CD4-positive, alpha-beta T cell treated with Interferon gamma for 1 hour (primary cell): ENCODE measurements at regions not wholly inside any gene's neighbourhood (a gene's known extent, or its start where the extent isn't known, plus 50 kb on each side); places are given as distances from the start of the nearest gene placed in this dataset.
"Not testable (repeated sequence)": the region's sequence is repeated elsewhere in the genome, so short reads cannot be mapped to it uniquely, and the experiment has no call there.

Source experiments
- DNase-seq: peaks from one replicate; pipeline ENCODE4 v3.0.0-alpha.2; 2020

DNA sequence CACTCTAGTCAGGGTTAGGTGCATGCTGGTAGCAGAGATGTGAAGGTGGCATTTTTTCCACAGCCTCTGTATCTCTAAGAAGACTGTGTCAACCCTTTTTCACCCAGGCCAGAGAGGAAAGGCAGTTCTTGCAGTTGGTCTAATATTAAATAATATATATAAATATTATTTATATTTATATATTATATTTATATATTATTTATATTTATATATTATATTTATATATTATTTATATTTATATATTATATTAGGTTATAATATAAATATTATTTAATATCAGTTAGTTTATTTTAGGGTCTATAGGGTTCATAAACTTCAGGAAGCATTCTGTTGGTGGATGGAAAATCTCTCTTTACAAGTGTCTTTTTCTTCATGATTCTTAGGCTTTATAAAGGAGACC lies 218.6 kb upstream of the DMRTA1 start:
- no peak for DNase-seq

DNA sequence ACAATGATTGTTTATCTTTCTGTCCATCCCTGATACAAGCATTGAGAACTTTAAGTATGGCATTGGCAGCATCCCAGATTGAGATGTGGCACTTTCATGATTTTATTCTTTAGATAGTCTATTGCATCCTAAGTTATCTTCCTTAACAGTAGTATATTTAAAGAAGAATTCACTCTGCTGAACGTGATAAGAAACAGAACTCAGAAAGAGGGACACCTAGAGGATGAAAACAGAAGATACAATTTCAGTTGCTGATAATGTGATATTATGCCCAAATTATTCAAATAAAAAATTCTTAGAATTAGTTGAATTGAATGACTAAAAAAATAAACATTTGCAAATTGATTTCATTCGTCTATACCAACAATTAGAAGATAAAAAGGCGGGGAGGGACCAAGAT lies 218.1 kb upstream of the DMRTA1 start:
- DNase-seq, result no peak

- no peak for DNase-seq
Measured at GRCh38 chr9:22229069-22229468, 217.6 kb upstream of the DMRTA1 start.

DNA sequence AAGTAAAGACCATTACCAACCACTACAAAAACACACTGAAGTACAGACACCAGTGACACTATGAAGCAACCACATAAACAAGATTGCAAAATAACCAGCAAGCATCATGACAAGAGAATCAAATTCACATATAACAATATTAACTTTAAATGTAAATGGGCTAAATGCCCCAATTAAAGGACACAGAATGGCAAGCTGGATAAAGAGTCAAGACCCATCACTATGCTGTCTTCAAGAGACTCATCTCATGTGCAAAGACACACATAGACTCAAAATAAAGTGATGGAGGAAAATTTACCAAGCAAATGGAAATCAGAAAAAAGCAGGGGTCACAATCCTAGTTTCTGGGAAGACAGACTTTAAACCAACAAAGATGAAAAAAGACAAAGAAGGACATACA lies 215.3 kb upstream of the DMRTA1 start:
- DNase-seq, result not testable (repeated sequence)

DNA sequence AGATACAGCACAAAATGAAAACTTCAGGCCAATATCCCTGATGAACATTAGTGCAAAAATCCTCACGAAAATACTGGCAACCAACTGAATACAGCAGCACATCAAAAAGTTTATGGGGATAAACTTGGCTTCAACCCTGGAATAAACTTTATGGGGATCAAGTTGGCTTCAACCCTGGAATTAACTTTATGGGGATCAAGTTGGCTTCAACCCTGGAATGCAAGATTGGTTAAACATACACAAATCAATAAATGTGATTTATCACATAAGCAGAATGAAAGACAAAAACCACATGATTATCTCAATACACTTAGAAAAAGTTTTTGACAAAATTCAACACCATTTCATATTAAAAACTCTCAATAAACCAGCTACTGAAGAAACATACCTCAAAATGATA lies 213.7 kb upstream of the DMRTA1 start:
- no peak for DNase-seq

DNA sequence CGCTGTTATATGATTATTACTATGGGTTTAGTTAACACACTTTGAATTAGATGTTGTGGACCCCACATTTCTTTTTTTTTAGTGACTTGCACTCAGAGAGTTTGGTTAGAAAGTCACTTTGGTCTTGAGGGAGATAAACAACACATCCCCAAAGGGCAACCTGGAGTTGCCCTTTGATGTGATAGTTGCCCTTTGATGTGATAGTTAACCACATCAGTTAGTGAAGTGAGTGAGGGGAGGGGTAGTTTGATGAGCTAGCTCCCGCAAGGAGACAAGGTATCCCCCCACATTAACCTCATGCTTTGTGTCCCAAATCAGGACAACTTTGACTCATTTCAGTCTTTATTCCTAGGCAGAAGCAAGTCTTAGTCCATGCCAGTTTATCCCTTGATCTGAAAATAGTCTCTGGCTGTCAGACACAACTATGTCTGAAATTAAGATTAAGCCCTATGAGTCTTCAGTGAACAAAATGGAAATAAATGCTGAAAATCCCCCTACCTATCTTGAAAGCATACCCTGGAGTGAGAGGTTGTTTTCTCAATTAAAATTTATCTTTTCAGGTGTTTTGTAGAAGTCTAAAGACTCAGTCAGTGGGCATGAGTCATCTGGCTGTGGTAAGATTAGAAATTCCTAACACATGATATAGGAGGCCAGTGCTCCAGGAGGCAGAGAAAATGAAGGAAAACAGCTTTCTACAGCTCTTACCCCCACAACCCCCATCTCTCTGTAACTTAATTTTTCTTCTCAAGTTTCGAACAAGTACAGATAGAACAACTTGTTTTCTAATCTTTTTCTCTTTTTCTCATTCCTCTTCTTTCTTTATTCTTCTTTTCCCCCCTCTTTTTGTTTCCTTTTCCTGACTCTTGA lies 208.9 kb upstream of the DMRTA1 start:
- no peak for DNase-seq

DNA sequence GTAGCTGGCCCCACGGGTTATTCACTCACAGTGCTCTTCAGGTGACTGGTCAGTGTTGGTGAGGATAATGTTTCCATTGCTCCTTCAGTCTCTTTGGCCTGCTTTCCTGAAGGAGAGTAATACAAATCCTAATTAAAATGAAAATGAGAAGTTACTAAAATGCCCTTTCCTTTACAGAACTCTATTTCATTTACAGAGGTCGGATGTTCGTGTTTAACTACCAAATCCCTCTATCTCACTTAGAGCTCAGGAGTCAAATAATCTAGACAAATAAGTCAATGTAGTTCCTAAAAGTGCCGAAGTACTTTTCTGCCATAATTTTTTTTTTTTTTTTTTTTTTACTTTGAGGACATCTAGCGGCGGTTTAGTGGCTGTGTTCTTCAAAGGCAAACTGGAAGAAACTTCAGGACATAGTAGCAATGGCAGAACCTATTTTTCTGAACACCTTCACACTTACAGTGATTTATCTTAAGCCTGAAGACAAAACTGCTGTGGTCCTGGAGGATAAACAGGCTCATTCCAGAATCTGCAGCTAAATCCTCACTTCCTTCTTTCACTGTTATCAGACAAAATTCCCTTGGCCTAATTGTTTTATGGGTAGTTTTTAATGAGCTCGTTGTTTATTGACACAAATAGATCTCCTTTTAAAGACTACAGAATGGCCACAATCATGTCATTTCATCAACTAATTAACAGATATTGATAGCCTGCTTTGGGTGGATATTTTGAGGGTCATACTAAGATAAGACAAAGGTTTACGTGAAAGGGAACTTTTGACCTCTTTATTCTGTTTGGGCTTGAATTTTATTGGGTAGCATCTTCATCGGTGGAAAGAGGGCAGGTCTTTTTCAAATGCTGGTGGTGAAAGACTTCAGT lies 207.6 kb upstream of the DMRTA1 start:
- DNase-seq, result no peak

- no peak for DNase-seq
Measured at GRCh38 chr9:22240619-22241018, 206.0 kb upstream of the DMRTA1 start.

DNA sequence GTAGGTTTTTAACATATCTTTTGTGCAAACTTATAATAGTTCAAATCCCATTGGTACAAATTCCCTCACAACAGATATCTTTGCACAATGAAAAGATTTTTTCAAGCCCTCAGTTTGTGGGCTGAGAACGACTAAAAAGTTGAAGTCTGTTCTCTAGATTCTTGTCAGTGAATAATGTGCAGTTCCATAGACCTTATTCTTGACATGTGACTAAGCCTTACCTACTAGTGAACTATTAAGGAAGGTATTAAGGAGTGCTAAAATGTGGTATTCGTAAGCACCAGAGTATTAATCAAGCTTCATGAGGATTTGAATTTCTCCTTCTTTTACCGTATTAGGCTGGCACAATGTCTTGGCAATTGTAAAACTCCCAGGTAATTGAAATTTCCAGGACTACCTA lies 205.6 kb upstream of the DMRTA1 start:
- no peak for DNase-seq

DNA sequence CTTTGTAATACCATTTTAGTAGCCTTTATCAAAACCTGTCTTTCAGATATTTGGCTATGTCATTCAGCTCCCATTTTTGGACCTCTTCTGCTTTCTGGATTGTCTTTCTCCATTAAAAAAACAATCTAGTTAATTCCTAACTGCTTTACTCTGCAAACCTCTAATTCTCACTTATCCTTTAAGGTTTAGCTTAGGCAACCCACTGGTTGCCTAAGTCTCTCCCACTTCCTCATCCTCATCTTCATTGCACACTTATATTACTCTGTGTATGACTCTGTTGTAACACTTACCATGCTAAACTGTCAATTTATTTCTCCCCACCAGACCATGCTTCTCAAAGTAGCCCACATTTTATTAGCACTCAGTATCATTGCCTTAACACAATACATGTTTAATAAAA lies 205.0 kb upstream of the DMRTA1 start:
- no peak for DNase-seq

GRCh38 chr9:22244139-22245011 lies 202.2 kb upstream of the DMRTA1 start:
- DNase-seq, result peak; percentile 7

GRCh38 chr9:22255337-22255736 lies 191.3 kb upstream of the DMRTA1 start:
- no peak for DNase-seq

GRCh38 chr9:22256381-22256780 lies 190.2 kb upstream of the DMRTA1 start:
- DNase-seq, result no peak

DNA sequence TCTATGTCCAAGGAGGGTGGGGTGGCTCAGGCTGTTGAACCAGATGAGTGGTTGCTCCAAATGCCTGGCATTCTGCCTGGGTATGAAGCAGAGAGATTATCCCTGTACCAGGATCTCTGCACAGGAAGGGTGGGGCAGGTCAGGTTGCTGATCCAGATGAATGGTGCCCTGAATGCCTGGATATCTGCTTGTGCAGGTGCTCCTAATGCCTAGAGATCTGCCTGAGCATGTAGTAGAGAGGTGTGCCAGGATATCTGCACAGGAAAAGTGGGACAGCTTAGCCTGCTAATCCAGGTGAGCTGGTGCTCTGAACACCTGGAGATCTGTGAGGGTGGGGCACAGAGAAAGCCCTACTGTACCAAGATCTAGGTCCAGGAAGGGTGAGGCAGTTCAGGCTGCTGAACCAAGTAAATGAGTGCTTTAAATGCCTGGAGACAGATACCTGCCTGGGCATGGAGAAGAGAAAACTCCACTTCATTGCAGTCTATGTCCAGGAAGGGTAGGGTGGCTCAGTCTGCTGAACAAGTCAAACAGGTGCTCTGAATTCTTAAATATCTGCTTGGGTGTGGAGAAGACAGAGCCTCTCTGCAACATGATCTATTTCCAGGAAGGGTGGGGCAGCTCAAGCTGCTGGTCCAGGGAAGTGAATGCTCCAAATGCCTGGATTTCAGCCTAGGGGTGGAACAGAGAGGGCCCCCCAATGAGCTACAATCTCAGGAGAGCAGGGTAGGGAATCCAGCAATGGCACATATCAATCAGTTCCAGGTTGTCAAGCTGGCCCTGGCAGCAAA lies 189.4 kb upstream of the DMRTA1 start:
- no peak for DNase-seq

- no peak for DNase-seq
Measured at GRCh38 chr9:22265038-22265437, 181.6 kb upstream of the DMRTA1 start.

DNA sequence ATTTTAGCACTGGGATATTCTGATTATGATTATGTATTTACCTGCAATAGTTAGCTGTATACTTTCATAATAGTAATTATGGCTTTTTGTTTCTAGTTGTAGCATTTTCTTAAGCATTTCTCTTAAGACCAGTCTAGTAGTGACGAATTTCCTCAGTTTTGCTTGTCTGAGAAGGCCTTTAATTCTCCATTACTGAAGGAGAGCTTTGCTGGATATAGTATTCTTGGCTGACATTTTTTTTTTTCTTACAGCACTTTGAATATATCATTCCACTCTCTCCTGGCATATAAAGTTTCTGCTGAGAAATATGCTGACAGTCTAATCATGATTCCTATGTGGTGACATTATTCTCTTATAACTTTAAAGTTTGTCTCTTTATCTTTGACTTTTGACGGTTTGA lies 181.1 kb upstream of the DMRTA1 start:
- DNase-seq, result no peak

DNA sequence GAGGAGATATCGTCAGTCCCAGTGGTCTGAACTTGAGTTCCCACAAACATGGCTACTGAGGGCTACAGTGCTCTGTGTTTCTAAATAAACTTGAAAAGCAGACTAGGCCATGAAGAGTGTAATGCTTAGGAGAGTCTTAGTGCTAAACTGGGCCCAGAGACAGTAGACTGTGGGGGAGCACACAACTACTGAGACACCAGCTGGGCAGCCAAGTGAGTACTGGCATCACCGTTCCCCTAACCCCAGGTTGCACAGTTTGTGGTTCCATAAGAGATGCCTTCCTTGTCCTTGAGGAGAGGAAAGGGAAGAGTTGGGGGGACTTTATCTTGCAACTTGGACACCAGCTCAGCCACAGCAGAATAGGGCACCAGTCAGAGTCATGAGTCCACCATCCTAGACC lies 172.1 kb upstream of the DMRTA1 start:
- DNase-seq, result no peak

DNA sequence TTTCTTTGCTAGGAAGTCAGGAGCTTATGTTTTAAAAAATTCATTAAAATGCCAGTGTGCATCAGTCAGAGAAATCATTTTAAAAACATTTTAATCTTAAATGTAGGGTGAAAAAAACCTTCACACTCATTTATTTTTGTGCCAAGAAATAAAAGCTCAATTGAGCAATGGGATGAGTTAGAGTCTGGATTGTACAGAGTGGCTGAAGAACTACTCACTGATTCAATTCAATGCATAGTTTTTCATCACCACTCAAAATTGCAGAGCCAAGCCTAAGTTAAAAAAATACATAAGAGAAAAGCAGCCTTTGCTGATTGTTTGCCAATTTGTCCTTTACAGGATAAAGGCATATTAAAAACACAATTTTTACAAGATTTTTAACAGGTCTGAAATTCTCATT lies 168.2 kb upstream of the DMRTA1 start:
- no peak for DNase-seq

GRCh38 chr9:22279636-22280035 lies 167.0 kb upstream of the DMRTA1 start:
- no peak for DNase-seq

- no peak for DNase-seq
Measured at GRCh38 chr9:22285066-22285465, 161.6 kb upstream of the DMRTA1 start.

- no peak for DNase-seq
Measured at GRCh38 chr9:22286661-22287060, 160.0 kb upstream of the DMRTA1 start.

GRCh38 chr9:22288661-22289060 lies 158.0 kb upstream of the DMRTA1 start:
- DNase-seq, result no peak
